GM18858 (cell line): ENCODE measurements at regions not wholly inside any gene's neighbourhood (a gene's known extent, or its start where the extent isn't known, plus 50 kb on each side); places are given as distances from the start of the nearest gene placed in this dataset.
A peak's percentile ranks its signal among the peaks of the same experiment; 100 is the strongest.
"Not testable (repeated sequence)": the region's sequence is repeated elsewhere in the genome, so short reads cannot be mapped to it uniquely, and the experiment has no call there.

ENCODE experiments used
- ATAC-seq: cut with Tn5 transposase; IDR thresholded peaks from one replicate; pipeline ENCODE4 v1.9.1; 2021; ENCODE audit not compliant: unreplicated experiment

GRCh38 chr21:8194042-8194441 is 2327.3 kb upstream of the TPTE start:
- peak; percentile 35 for ATAC-seq

GRCh38 chr21:8197377-8198027 is 2323.9 kb upstream of the TPTE start:
- peak; percentile 50 for ATAC-seq

DNA sequence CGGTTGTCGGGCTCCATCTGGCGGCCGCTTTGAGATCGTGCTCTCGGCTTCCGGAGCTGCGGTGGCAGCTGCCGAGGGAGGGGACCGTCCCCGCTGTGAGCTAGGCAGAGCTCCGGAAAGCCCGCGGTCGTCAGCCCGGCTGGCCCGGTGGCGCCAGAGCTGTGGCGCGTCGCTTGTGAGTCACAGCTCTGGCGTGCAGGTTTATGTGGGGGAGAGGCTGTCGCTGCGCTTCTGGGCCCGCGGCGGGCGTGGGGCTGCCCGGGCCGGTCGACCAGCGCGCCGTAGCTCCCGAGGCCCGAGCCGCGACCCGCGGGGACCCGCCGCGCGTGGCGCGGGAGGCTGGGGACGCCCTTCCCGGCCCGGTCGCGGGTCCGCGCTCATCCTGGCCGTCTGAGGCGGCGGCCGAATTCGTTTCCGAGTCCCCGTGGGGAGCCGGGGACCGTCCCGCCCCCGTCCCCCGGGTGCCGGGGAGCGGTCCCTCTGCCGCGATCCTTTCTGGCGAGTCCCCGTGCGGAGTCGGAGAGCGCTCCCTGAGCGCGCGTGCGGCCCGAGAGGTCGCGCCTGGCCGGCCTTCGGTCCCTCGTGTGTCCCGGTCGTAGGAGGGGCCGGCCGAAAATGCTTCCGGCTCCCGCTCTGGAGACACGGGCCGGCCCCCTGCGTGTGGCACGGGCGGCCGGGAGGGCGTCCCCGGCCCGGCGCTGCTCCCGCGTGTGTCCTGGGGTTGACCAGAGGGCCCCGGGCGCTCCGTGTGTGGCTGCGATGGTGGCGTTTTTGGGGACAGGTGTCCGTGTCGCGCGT is 2316.1 kb upstream of the TPTE start:
- ATAC-seq, result not testable (repeated sequence)

DNA sequence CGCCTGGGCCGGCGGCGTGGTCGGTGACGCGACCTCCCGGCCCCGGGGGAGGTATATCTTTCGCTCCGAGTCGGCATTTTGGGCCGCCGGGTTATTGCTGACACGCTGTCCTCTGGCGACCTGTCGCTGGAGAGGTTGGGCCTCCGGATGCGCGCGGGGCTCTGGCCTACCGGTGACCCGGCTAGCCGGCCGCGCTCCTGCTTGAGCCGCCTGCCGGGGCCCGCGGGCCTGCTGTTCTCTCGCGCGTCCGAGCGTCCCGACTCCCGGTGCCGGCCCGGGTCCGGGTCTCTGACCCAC is 2315.5 kb upstream of the TPTE start:
- not testable (repeated sequence) for ATAC-seq

DNA sequence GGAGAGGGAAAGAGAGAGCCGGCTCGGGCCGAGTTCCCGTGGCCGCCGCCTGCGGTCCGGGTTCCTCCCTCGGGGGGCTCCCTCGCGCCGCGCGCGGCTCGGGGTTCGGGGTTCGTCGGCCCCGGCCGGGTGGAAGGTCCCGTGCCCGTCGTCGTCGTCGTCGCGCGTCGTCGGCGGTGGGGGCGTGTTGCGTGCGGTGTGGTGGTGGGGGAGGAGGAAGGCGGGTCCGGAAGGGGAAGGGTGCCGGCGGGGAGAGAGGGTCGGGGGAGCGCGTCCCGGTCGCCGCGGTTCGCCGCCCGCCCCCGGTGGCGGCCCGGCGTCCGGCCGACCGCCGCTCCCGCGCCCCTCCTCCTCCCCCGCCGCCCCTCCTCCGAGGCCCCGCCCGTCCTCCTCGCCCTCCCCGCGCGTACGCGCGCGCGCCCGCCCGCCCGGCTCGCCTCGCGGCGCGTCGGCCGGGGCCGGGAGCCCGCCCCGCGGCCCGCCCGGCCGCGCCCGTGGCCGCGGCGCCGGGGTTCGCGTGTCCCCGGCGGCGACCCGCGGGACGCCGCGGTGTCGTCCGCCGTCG is 2308.3 kb upstream of the TPTE start:
- not testable (repeated sequence) for ATAC-seq

- not testable (repeated sequence) for ATAC-seq
Observed at GRCh38 chr21:8214539-8214938, 2306.8 kb upstream of the TPTE start.

- not testable (repeated sequence) for ATAC-seq
Observed at GRCh38 chr21:8229366-8230150, 2291.8 kb upstream of the TPTE start.

DNA sequence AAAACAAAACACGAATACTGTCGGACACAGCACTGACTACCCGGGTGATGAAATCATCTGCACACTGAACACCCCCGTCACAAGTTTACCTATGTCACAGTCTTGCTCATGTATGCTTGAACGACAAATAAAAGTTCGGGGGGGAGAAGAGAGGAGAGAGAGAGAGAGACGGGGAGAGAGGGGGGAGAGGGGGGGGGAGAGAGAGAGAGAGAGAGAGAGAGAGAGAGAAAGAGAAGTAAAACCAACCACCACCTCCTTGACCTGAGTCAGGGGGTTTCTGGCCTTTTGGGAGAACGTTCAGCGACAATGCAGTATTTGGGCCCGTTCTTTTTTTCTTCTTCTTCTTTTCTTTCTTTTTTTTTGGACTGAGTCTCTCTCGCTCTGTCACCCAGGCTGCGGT is 2290.1 kb upstream of the TPTE start:
- not testable (repeated sequence) for ATAC-seq

DNA sequence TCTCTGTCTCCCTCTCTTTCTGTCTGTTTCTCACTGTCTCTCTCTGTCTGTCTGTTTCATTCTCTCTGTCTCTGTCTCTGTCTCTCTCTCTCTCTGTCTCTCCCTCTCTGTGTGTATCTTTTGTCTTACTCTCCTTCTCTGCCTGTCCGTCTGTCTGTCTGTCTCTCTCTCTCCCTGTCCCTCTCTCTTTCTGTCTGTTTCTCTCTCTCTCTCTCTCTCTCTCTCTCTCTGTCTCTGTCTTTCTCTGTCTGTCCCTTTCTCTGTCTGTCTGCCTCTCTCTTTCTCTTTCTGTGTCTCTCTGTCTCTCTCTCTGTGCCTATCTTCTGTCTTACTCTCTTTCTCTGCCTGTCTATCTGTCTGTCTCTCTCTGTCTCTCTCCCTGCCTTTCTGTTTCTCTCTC is 2288.4 kb upstream of the TPTE start:
- ATAC-seq, result not testable (repeated sequence)

DNA sequence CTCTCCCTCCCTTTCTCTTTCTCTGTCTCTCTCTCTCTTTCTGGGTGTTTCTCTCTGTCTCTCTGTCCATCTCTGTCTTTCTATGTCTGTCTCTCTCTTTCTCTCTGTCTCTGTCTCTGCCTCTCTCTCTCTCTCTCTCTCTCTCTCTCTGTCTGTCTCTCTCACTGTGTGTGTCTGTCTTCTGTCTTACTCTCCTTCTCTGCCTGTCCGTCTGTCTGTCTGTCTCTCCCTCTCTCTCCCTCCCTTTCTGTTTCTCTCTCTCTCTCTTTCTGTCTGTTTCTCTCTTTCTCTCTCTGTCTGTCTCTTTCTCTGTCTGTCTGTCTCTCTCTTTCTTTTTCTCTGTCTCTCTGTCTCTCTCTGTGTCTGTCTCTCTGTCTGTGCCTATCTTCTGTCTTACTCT is 2287.3 kb upstream of the TPTE start:
- not testable (repeated sequence) for ATAC-seq

DNA sequence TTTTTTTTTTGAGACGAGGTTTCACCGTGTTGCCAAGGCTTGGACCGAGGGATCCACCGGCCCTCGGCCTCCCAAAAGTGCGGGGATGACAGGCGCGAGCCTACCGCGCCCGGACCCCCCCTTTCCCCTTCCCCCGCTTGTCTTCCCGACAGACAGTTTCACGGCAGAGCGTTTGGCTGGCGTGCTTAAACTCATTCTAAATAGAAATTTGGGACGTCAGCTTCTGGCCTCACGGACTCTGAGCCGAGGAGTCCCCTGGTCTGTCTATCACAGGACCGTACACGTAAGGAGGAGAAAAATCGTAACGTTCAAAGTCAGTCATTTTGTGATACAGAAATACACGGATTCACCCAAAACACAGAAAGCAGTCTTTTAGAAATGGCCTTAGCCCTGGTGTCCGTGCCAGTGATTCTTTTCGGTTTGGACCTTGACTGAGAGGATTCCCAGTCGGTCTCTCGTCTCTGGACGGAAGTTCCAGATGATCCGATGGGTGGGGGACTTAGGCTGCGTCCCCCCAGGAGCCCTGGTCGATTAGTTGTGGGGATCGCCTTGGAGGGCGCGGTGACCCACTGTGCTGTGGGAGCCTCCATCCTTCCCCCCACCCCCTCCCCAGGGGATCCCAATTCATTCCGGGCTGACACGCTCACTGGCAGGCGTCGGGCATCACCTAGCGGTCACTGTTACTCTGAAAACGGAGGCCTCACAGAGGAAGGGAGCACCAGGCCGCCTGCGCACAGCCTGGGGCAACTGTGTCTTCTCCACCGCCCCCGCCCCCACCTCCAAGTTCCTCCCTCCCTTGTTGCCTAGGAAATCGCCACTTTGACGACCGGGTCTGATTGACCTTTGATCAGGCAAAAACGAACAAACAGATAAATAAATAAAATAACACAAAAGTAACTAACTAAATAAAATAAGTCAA is 2276.4 kb upstream of the TPTE start:
- peak; percentile 27 for ATAC-seq

- peak; percentile 62 for ATAC-seq
Observed at GRCh38 chr21:8245642-8246402, 2275.6 kb upstream of the TPTE start.

- not testable (repeated sequence) for ATAC-seq
Observed at GRCh38 chr21:8251701-8252100, 2269.7 kb upstream of the TPTE start.

GRCh38 chr21:8255094-8255493 is 2266.3 kb upstream of the TPTE start:
- ATAC-seq, result not testable (repeated sequence)

DNA sequence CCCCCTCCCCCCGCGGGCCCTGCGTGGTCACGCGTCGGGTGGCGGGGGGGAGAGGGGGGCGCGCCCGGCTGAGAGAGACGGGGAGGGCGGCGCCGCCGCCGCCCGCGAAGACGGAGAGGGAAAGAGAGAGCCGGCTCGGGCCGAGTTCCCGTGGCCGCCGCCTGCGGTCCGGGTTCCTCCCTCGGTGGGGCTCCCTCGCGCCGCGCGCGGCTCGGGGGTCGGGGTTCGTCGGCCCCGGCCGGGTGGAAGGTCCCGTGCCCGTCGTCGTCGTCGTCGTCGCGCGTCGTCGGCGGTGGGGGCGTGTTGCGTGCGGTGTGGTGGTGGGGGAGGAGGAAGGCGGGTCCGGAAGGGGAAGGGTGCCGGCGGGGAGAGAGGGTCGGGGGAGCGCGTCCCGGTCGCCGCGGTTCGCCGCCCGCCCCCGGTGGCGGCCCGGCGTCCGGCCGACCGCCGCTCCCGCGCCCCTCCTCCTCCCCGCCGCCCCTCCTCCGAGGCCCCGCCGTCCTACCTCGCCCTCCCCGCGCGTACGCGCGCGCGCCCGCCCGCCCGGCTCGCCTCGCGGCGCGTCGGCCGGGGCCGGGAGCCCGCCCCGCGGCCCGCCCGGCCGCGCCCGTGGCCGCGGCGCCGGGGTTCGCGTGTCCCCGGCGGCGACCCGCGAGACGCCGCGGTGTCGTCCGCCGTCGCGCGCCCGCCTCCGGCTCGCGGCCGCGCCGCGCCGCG is 2264.1 kb upstream of the TPTE start:
- not testable (repeated sequence) for ATAC-seq

GRCh38 chr21:8260065-8260627 is 2261.2 kb upstream of the TPTE start:
- not testable (repeated sequence) for ATAC-seq
